Chondrocyte (in vitro differentiated cells): ENCODE measurements at regions not wholly inside any gene's neighbourhood (a gene's known extent, or its start where the extent isn't known, plus 50 kb on each side); places are given as distances from the start of the nearest gene placed in this dataset.

ENCODE experiments used
- DNase-seq: peaks from one replicate; pipeline ENCODE4 v3.0.0; 2021; ENCODE audit warnings: mixed read lengths, low spot score
- H3K27ac Mint-ChIP-seq: one replicate; pipeline ENCODE4 v1.8.0; 2021; ENCODE audit warnings: mild to moderate bottlenecking, moderate library complexity, mixed read lengths; ENCODE audit not compliant: unreplicated experiment
- H3K27me3 Mint-ChIP-seq: 2 replicates; pipeline ENCODE4 v1.8.0; 2021; ENCODE audit warnings: low read depth, mixed read lengths
- H3K36me3 Mint-ChIP-seq: 2 replicates; pipeline ENCODE4 v1.8.0; 2021; ENCODE audit warnings: low read depth, mixed read lengths
- H3K4me1 Mint-ChIP-seq: 2 replicates; pipeline ENCODE4 v1.8.0; 2021; ENCODE audit warnings: low read depth, mild to moderate bottlenecking, mixed read lengths
- H3K4me3 Mint-ChIP-seq: one replicate; pipeline ENCODE4 v1.8.0; 2021; ENCODE audit warnings: mild to moderate bottlenecking, moderate library complexity, mixed read lengths; ENCODE audit not compliant: unreplicated experiment
- H3K9me3 Mint-ChIP-seq: 2 replicates; pipeline ENCODE4 v1.8.0; 2021; ENCODE audit warnings: low read depth, mixed read lengths
- CTCF ChIP-seq: fragments of 200-600 bp; sonication (generic); IDR thresholded peaks from 2 replicates; pipeline ENCODE4 v1.5.0; 2021; ENCODE audit warnings: antibody characterized with exemption, mild to moderate bottlenecking, moderate library complexity

- no peaks in the 10 kb centered on the region for H3K27me3 Mint-ChIP-seq
- no peak for DNase-seq
- no peak for TF ChIP-seq CTCF
- no peaks in the 10 kb centered on the region for H3K36me3 Mint-ChIP-seq
- no peak overlapping the region for H3K4me3 Mint-ChIP-seq
- H3K27ac Mint-ChIP-seq, result no peak overlapping the region
- peaks cover 6% of the 10 kb centered on the region for H3K9me3 Mint-ChIP-seq
- H3K4me1 Mint-ChIP-seq, result no peaks in the 10 kb centered on the region
Measured at GRCh38 chr11:25537393-25537792, 794.5 kb upstream of the ANO3 start.

GRCh38 chr11:25547292-25547691 is 784.6 kb upstream of the ANO3 start:
- H3K36me3 Mint-ChIP-seq, result no peaks in the 10 kb centered on the region
- no peak overlapping the region for H3K27ac Mint-ChIP-seq
- no peak for DNase-seq
- no peak overlapping the region for H3K4me3 Mint-ChIP-seq
- H3K9me3 Mint-ChIP-seq, result no peaks in the 10 kb centered on the region
- no peak for TF ChIP-seq CTCF
- H3K4me1 Mint-ChIP-seq, result no peaks in the 10 kb centered on the region
- peaks cover 2% of the 10 kb centered on the region for H3K27me3 Mint-ChIP-seq

- Mint-ChIP-seq H3K27me3 (peaks cover 1% of the 10 kb centered on the region), H3K36me3 (no peaks in the 10 kb centered on the region), H3K4me3 (no peak overlapping the region), H3K4me1 (peaks cover 5% of the 10 kb centered on the region), H3K9me3 (no peaks in the 10 kb centered on the region), H3K27ac (no peak overlapping the region)
- DNase-seq, result no peak
- TF ChIP-seq CTCF, result no peak
Measured at GRCh38 chr11:25562417-25562816, 769.5 kb upstream of the ANO3 start.

DNA sequence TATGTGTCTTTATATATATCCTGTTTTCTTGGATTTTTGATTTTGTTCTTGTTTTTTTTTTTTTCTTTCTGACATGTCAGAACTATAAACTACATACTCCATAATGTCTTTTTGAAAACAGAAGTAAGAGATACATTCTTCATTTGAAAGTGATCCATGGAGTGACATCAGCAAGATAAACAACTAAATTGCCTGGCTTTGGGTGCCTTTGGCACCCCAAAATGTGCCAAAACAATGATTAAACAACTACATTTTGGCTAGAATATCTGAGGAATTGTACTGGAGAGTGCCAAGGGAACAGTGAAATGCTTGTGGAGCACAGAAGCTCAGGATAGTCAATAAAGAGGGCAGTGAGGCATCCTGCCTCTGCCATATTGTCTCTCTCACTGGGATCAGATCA is 766.1 kb upstream of the ANO3 start:
- H3K4me3 Mint-ChIP-seq, result no peak overlapping the region
- no peaks in the 10 kb centered on the region for H3K27me3 Mint-ChIP-seq
- H3K27ac Mint-ChIP-seq, result no peak overlapping the region
- H3K9me3 Mint-ChIP-seq, result no peaks in the 10 kb centered on the region
- peaks cover 5% of the 10 kb centered on the region for H3K4me1 Mint-ChIP-seq
- TF ChIP-seq CTCF, result no peak
- no peak for DNase-seq
- no peaks in the 10 kb centered on the region for H3K36me3 Mint-ChIP-seq

DNA sequence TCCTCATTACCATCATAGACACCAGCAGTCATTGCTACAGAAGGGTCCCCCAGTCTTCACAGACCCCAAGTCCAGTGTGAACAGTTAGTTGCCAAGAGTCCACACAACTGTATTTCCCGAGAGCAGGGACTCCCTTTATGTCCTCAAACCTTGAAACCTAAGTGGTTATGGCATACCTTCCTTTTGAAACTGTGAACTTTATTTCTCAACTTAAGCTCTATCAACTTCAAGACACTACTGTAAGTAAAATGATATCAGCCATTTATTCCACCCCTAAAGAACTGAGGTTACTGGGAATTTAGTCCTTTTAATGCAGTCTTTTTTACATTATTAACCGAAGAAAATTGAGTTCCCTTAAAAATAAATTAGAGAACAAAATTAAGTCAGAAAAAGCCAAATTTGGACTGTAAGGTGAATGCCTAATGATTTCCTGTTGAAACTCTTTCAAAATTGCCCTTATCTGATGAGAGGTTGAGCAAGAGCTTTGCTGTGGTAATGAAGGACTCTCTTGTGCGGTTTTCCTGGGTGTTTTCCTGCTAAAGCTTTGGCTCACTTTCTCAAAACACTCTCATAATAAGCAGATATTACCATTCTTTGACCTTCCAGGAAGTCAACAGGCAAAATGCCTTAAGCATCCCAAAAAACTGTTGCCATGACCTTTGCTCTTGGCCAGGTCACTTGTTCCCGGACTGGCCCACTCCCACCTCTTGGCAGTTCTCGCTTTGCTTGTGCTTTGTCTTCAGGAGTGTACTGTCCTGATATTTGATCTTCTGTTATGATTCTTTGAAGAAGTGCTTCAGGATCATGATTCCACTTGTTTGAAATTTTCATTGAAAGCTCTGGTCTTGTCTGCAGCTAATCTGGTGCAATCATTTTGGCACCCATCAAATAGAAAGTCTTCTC is 765.4 kb upstream of the ANO3 start:
- Mint-ChIP-seq H3K9me3 (no peaks in the 10 kb centered on the region), H3K4me1 (peaks cover 5% of the 10 kb centered on the region), H3K4me3 (no peak overlapping the region), H3K27me3 (peaks cover 1% of the 10 kb centered on the region), H3K36me3 (no peaks in the 10 kb centered on the region), H3K27ac (no peak overlapping the region)
- no peak for TF ChIP-seq CTCF
- DNase-seq, result no peak
